OCI-LY1 (cell line): ENCODE measurements at regions not wholly inside any gene's neighbourhood (a gene's known extent, or its start where the extent isn't known, plus 50 kb on each side); places are given as distances from the start of the nearest gene placed in this dataset.

Source experiments
- H2AFZ ChIP-seq: fragments of 200-600 bp; sonication (generic), shearing (Covaris generic); 2 replicates; pipeline ENCODE4 v1.6.0; 2014; ENCODE audit warnings: antibody characterized with exemption, mild to moderate bottlenecking, low read length
- H3F3A ChIP-seq: fragments of 200-600 bp; sonication (generic), shearing (Covaris generic); 2 replicates; pipeline ENCODE4 v1.6.0; 2014; ENCODE audit warnings: mild to moderate bottlenecking, antibody characterized with exemption, low read length, moderate library complexity; ENCODE audit not compliant: insufficient read depth
- H3K27ac ChIP-seq: fragments of 200-600 bp; sonication (generic); 2 replicates; pipeline ENCODE4 v1.5.1; 2014; ENCODE audit warnings: low read length, mixed run types, mild to moderate bottlenecking, low read depth; ENCODE audit not compliant: poor library complexity, severe bottlenecking
- H3K27me3 ChIP-seq: fragments of 200-600 bp; sonication (generic); 2 replicates; pipeline ENCODE4 v1.6.0; 2014; ENCODE audit warnings: antibody characterized with exemption, mild to moderate bottlenecking, low read length, moderate library complexity; ENCODE audit not compliant: insufficient read depth
- H3K36me3 ChIP-seq: fragments of 200-600 bp; sonication (generic); 2 replicates; pipeline ENCODE4 v1.6.1; 2014; ENCODE audit warnings: mild to moderate bottlenecking, antibody characterized with exemption, low read length, moderate library complexity, mixed read lengths; ENCODE audit not compliant: insufficient read depth
- H3K4me1 ChIP-seq: fragments of 200-600 bp; sonication (generic); 2 replicates; pipeline ENCODE4 v1.5.1; 2014; ENCODE audit warnings: mild to moderate bottlenecking, low read length, moderate library complexity; ENCODE audit not compliant: insufficient read depth, severe bottlenecking
- H3K4me2 ChIP-seq: fragments of 200-600 bp; sonication (generic), shearing (Covaris generic); 2 replicates; pipeline ENCODE4 v1.6.1; 2014; ENCODE audit warnings: low read length
- H3K4me3 ChIP-seq: fragments of 200-600 bp; sonication (generic); 2 replicates; pipeline ENCODE4 v1.5.1; 2014; ENCODE audit warnings: low read length, low read depth, mild to moderate bottlenecking, mixed read lengths; ENCODE audit not compliant: poor library complexity, severe bottlenecking
- H3K79me2 ChIP-seq: fragments of 200-600 bp; shearing (Covaris generic); 2 replicates; pipeline ENCODE4 v1.6.1; 2016; ENCODE audit warnings: mixed run types, low read length, mixed read lengths; ENCODE audit not compliant: insufficient read depth
- H3K9ac ChIP-seq: fragments of 200-600 bp; sonication (generic), shearing (Covaris generic); 2 replicates; pipeline ENCODE4 v1.6.1; 2014; ENCODE audit warnings: mild to moderate bottlenecking, low read length, mixed read lengths
- H3K9me2 ChIP-seq: fragments of 200-600 bp; sonication (generic), shearing (Covaris generic); 2 replicates; pipeline ENCODE4 v1.6.1; 2014; ENCODE audit warnings: low read depth, mild to moderate bottlenecking, low read length, mixed read lengths
- H3K9me3 ChIP-seq: fragments of 200-600 bp; shearing (Covaris generic); 2 replicates; pipeline ENCODE4 v1.6.1; 2014; ENCODE audit warnings: low read length, mixed read lengths
- H4K20me1 ChIP-seq: fragments of 200-600 bp; sonication (generic), shearing (Covaris generic); 2 replicates; pipeline ENCODE4 v1.6.0; 2016; ENCODE audit warnings: mild to moderate bottlenecking, low read length; ENCODE audit not compliant: insufficient read depth
- CTCF ChIP-seq: fragments of 200-600 bp; sonication (generic), shearing (Covaris generic); IDR thresholded peaks from 2 replicates; pipeline ENCODE4 v1.5.1; 2017; ENCODE audit warnings: mild to moderate bottlenecking, antibody characterized with exemption, low read length, moderate library complexity, mixed read lengths
- EZH2 ChIP-seq: fragments of 200-600 bp; sonication (generic), shearing (Covaris generic); IDR thresholded peaks from 2 replicates; pipeline ENCODE4 v1.8.0; 2017; ENCODE audit warnings: borderline replicate concordance, mixed run types, mild to moderate bottlenecking, antibody characterized with exemption, low read length, moderate library complexity, mixed read lengths

- peaks cover 9% of the 10 kb centered on the region for H3K4me1 ChIP-seq
- no peak overlapping the region for H2AFZ ChIP-seq
- no peak overlapping the region; the same call in 1 of the 2 replicates for H3K4me2 ChIP-seq
- H3K36me3 ChIP-seq: no peaks in the 10 kb centered on the region
- TF ChIP-seq CTCF (no peak), EZH2 (no peak)
- H3K79me2 ChIP-seq: no peaks in the 10 kb centered on the region
- no peaks in the 10 kb centered on the region for H4K20me1 ChIP-seq
- no peaks in the 10 kb centered on the region for H3K9me2 ChIP-seq
- no peak overlapping the region for H3K27ac ChIP-seq
- no peaks in the 10 kb centered on the region for H3F3A ChIP-seq
- no peak overlapping the region for H3K9ac ChIP-seq
- no peaks in the 10 kb centered on the region for H3K9me3 ChIP-seq
- H3K27me3 ChIP-seq: no peaks in the 10 kb centered on the region; the same call in 1 of the 2 replicates
- H3K4me3 ChIP-seq: no peak overlapping the region
Measured at GRCh38 chr11:112583261-112583893, 322.7 kb upstream of the PLET1 start.

GRCh38 chr11:112584672-112585071, 324.0 kb upstream of the PLET1 start:
- TF ChIP-seq CTCF: peak; percentile 65
- TF ChIP-seq EZH2: no peak
- Histone ChIP-seq H3K4me3 (no peak overlapping the region), H3K27me3 (no peaks in the 10 kb centered on the region), H4K20me1 (no peaks in the 10 kb centered on the region), H3K9me2 (no peaks in the 10 kb centered on the region), H3K9ac (no peak overlapping the region), H3K9me3 (no peaks in the 10 kb centered on the region), H3F3A (no peaks in the 10 kb centered on the region), H3K27ac (no peak overlapping the region), H3K4me1 (peaks cover 9% of the 10 kb centered on the region), H3K4me2 (no peak overlapping the region), H3K79me2 (no peaks in the 10 kb centered on the region), H2AFZ (no peak overlapping the region), H3K36me3 (no peaks in the 10 kb centered on the region)

GRCh38 chr11:112587664-112588063, 327.0 kb upstream of the PLET1 start:
- no peak for TF ChIP-seq EZH2
- TF ChIP-seq CTCF: no peak
- H3K4me1 ChIP-seq: peaks cover 9% of the 10 kb centered on the region
- H3K27ac ChIP-seq: no peak overlapping the region
- no peak overlapping the region for H2AFZ ChIP-seq
- no peaks in the 10 kb centered on the region for H4K20me1 ChIP-seq
- H3K79me2 ChIP-seq: no peaks in the 10 kb centered on the region
- H3K27me3 ChIP-seq: no peaks in the 10 kb centered on the region
- H3K36me3 ChIP-seq: no peaks in the 10 kb centered on the region
- no peak overlapping the region for H3K9ac ChIP-seq
- H3K4me2 ChIP-seq: no peak overlapping the region
- H3K9me3 ChIP-seq: no peaks in the 10 kb centered on the region
- H3F3A ChIP-seq: no peaks in the 10 kb centered on the region
- H3K9me2 ChIP-seq: no peaks in the 10 kb centered on the region
- no peak overlapping the region for H3K4me3 ChIP-seq
